ENCODE measurements at regions not wholly inside any gene's neighbourhood (a gene's known extent, or its start where the extent isn't known, plus 50 kb on each side); places are given as distances from the start of the nearest gene placed in this dataset.
"Not testable (repeated sequence)": the region's sequence is repeated elsewhere in the genome, so short reads cannot be mapped to it uniquely, and the experiment has no call there.

DNA sequence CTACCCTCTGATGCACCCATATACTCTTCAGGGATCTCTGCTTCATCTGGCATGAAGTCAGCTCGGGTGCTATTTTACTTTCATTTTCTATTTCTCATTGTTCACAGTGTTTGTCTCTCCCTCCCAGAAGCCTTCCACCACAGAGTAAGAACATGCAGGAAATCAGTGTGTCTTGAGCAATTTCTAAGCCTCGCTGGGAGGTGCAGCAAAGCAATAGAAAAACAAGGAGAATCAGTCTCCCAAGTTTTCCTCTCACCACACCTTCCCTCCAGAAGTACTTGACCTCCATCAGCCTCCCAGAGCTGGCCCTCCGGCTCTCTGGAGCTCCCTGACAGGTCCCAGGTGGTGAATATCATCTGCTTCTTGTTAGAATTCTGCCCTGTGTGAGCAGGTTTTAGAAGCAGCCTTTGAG, 594.7 kb upstream of the CAMK1G start:
- H3K9me3 Mint-ChIP-seq: peaks cover 2 to 7% of the 10 kb centered on the region in 2 donors
- ATAC-seq (replicated peaks in 1 of 2): peak; percentile 79 to 84
- peaks cover 7 to 11% of the 10 kb centered on the region in 2 donors for H3K36me3 Mint-ChIP-seq (ENCODE audit: insufficient read depth in 2 of 2)
- peak overlapping the region; percentile 79 for H3K27ac Mint-ChIP-seq
- peak; percentile 0 to 21 for DNase-seq
- H3K27me3 Mint-ChIP-seq (ENCODE audit: low read depth): peaks cover 7% of the 10 kb centered on the region
- peak overlapping the region; percentile 78 to 87 for H3K4me3 Mint-ChIP-seq
- H3K4me1 Mint-ChIP-seq (ENCODE audit: low read depth): peaks cover 21% of the 10 kb centered on the region

DNA sequence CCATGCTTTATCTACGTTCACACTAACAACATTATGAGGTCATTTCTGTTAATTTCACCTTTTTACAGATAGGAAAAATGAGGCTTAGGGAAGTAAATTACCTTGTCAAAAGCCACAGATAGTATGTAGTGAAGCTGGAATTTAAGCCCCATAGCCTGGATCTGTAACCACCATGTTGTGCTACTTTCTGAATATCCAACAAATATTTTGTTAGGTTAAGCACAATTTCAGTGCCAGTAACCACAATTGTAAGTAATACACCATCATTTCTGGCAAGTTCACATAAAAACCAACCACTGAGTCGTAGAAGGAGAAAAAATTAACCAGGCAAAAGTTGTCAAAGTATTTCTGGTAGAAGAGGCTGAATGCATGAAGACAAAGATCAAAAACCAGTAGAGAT, 593.1 kb upstream of the CAMK1G start:
- Mint-ChIP-seq H3K4me1 (ENCODE audit: low read depth) (peaks cover 21% of the 10 kb centered on the region), H3K27ac (no peak overlapping the region), H3K4me3 (no peak overlapping the region), H3K36me3 (ENCODE audit: insufficient read depth in 2 of 2) (peaks cover 7 to 11% of the 10 kb centered on the region in 2 donors), H3K9me3 (peaks cover 2 to 7% of the 10 kb centered on the region in 2 donors), H3K27me3 (ENCODE audit: low read depth) (peaks cover 7% of the 10 kb centered on the region)
- DNase-seq (no peak), ATAC-seq (replicated peaks in 1 of 2) (no peak)

DNA sequence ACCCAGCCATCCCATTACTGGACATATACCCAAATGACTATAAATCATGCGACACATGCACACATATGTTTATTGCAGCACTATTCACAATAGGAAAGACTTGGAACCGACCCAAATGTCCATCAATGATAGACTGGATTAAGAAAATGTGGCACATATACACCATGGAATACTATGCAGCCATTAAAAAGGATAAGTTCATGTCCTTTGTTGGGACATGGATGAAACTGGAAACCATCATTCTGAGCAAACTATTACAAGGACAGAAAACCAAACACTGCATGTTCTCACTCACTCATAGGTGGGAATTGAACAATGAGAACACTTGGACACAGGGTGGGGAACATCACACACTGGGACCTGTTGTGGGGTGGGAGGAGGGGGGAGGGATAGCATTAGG, 586.5 kb upstream of the CAMK1G start:
- H3K4me3 Mint-ChIP-seq; DNase-seq; H3K36me3 Mint-ChIP-seq (ENCODE audit: insufficient read depth in 2 of 2); H3K9me3 Mint-ChIP-seq; H3K27ac Mint-ChIP-seq; H3K4me1 Mint-ChIP-seq (ENCODE audit: low read depth); ATAC-seq (replicated peaks in 1 of 2): not testable (repeated sequence)
- H3K27me3 Mint-ChIP-seq (ENCODE audit: low read depth): peaks cover 21% of the 10 kb centered on the region

DNA sequence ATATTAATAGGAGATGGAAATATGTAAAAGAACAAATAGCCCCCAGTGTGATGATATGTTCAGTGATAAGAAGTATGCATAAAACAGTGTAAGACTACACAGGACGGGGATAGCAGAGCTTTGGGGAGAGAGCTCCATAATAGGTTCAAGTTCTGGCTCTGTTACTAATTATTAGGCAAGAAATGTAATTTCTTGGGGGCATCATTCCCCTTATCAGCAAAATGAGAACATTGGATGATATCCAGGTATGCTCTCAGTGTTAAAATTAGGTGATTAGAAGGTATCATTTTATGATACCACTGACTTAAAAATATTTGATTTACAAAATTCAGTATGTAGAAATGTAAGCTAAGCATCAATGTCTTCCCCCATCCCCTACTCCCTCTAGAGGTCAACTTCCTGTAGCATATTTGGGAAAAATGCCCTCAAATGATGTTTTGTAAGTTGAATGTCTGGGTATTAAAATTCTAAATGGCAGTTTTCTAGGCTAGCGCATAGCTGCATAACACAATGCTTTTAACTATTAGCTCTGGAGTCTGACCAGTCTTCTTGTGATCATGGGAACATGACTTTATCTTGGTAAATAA, 585.7 kb upstream of the CAMK1G start:
- no peak for DNase-seq
- Mint-ChIP-seq H3K27ac (no peak overlapping the region), H3K4me3 (no peak overlapping the region), H3K9me3 (no peaks in the 10 kb centered on the region), H3K4me1 (ENCODE audit: low read depth) (no peaks in the 10 kb centered on the region), H3K36me3 (ENCODE audit: insufficient read depth in 2 of 2) (no peaks in the 10 kb centered on the region), H3K27me3 (ENCODE audit: low read depth) (peaks cover 16% of the 10 kb centered on the region)
- no peak for ATAC-seq (replicated peaks in 1 of 2)

DNA sequence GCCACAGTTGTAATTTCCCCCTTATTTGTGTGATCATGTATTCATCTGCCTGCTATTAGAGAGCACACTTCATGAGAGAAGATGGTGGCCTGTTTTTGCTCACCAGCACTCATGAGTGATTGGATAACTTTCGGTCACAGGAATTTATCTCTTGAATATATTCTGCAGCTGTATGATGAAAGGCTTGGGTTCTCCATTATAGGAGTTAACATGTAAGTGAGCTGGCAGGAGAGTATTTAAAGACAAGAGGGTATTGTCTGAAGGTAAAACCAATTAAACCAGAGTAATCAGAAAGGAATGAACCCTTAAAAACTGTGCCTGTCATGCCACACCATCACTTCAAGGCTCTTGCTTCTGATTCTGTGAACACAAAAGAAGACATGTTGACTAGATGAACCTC, 574.9 kb upstream of the CAMK1G start:
- Mint-ChIP-seq H3K4me3 (no peak overlapping the region), H3K27ac (no peak overlapping the region), H3K4me1 (ENCODE audit: low read depth) (no peaks in the 10 kb centered on the region), H3K9me3 (no peaks in the 10 kb centered on the region), H3K27me3 (ENCODE audit: low read depth) (peaks cover 2% of the 10 kb centered on the region), H3K36me3 (ENCODE audit: insufficient read depth in 2 of 2) (no peaks in the 10 kb centered on the region)
- DNase-seq (no peak), ATAC-seq (replicated peaks in 1 of 2) (no peak)

DNA sequence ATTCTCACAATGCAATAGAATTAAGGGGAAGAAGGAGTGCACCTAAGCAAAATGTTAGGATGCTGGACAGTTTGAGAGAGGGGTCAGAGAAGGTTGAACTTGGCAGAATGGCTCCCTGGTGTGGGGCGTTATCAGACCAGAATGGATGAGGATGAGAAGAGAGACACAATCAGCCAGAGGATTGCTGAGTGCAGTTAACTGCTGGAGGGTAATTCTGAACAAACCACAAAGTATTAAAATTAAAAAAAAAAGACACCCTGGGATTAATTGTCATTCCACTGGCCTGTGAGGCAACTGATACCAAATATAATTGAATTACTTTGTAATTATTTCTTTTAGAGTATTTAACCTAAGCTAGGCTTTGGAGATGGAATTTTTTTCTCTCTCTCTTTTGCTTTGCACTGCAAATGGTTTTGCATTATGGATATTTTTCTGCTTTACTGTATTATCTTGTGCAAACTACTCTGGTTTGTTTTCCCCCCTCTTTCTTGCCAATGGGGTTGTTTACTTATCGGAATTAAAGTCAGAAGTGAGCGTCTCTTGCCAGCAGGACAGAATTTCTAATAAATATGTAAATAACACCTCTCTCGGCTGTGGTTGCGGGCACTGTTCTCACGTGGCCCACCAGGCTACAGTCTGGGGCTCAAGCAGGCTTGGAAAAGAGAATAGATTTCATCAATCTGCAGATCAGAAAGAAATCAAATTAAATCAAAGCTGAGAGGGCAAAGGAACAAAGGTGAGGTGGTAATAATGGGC, 572.9 kb upstream of the CAMK1G start:
- DNase-seq (no peak), ATAC-seq (replicated peaks in 1 of 2) (no peak)
- Mint-ChIP-seq H3K27me3 (ENCODE audit: low read depth) (no peaks in the 10 kb centered on the region), H3K27ac (no peak overlapping the region), H3K9me3 (no peaks in the 10 kb centered on the region), H3K4me3 (no peak overlapping the region), H3K4me1 (ENCODE audit: low read depth) (no peaks in the 10 kb centered on the region), H3K36me3 (ENCODE audit: insufficient read depth in 2 of 2) (no peaks in the 10 kb centered on the region)

DNA sequence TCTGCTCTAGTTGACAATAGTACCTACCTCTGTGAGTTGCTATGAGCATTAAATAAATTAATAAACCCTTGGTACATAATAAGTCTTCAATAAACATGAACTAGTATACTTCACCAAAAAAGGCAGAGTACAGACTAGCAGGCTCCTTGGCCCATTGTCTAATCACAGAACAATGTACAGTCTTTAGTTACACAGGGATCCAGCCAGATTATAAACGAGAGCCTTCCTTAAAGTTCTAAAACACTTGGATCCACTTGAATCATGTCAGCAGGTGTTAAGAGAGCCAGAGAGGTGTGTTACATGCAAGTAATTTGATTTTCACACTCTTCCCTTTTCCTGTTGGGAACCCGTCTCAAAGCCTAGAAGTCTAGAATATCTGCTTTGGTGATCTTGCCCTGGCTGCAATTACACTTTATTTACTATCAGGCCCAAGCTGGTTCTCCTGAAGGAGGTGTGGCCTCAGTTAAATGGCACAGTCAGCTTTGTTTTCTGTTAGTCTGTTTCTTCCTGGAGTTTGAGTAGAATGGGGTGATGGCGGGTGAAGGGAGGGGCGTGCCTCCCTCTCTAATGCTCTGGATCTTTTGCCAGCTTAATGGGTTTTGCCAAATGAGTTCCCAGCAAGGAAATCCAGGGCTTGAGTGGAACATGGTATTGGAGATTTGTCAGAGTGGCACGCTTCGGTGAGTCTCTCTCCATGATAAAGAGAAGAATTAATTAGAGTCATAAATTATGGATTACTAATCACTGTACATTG, 570.9 kb upstream of the CAMK1G start:
- no peaks in the 10 kb centered on the region for H3K27me3 Mint-ChIP-seq (ENCODE audit: low read depth)
- H3K4me1 Mint-ChIP-seq (ENCODE audit: low read depth): no peaks in the 10 kb centered on the region
- no peak for DNase-seq
- no peak for ATAC-seq (replicated peaks in 1 of 2)
- H3K27ac Mint-ChIP-seq: no peak overlapping the region
- H3K9me3 Mint-ChIP-seq: no peaks in the 10 kb centered on the region
- no peaks in the 10 kb centered on the region for H3K36me3 Mint-ChIP-seq (ENCODE audit: insufficient read depth in 2 of 2)
- H3K4me3 Mint-ChIP-seq: no peak overlapping the region

DNA sequence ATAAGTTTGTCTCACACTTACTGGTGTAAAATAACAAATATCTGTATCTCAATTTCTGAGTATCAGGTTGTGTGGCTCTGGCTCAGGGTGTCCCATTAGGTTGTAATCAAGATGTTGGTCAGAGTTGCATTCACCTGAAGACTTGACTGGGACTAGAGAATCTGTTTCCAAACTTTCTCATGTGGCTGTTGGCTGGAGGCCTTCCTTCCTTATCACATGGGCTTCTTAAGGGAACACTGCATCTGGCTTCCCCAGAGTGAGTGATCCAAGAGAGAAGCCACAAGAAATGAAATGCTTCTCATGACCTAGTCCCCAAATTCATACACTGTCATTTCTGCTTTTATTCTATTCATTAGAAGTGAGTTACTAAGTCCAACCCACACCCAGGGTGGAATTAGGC, 568.4 kb upstream of the CAMK1G start:
- H3K27me3 Mint-ChIP-seq (ENCODE audit: low read depth): peaks cover 5% of the 10 kb centered on the region
- no peak for ATAC-seq (replicated peaks in 1 of 2)
- H3K4me1 Mint-ChIP-seq (ENCODE audit: low read depth): no peaks in the 10 kb centered on the region
- DNase-seq: no peak
- H3K4me3 Mint-ChIP-seq: no peak overlapping the region
- H3K9me3 Mint-ChIP-seq: peaks cover 0 to 3% of the 10 kb centered on the region in 2 donors
- no peaks in the 10 kb centered on the region for H3K36me3 Mint-ChIP-seq (ENCODE audit: insufficient read depth in 2 of 2)
- no peak overlapping the region for H3K27ac Mint-ChIP-seq

DNA sequence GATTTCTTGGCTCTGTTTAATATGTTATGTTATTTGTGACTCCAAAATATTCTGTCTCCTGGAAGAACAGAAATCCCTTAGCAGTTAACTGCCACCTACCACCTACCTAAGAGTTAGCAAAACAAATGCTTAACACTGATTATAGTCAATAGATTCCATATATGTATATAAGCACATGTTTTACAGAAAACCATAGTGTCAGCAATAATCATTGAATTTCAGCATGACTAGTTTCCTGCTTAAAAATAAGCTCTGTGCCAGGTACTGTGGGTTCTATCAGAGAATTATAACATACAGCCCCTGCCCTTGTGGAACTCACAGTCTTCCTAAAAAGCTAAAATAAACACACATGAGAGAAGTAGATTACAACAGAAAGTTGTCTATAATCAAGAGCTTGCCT, 561.9 kb upstream of the CAMK1G start:
- Mint-ChIP-seq H3K4me1 (ENCODE audit: low read depth) (no peaks in the 10 kb centered on the region), H3K4me3 (no peak overlapping the region), H3K36me3 (ENCODE audit: insufficient read depth in 2 of 2) (no peaks in the 10 kb centered on the region), H3K9me3 (peaks cover 0 to 5% of the 10 kb centered on the region in 2 donors), H3K27ac (no peak overlapping the region), H3K27me3 (ENCODE audit: low read depth) (peaks cover 15% of the 10 kb centered on the region)
- no peak for DNase-seq
- no peak for ATAC-seq (replicated peaks in 1 of 2)

DNA sequence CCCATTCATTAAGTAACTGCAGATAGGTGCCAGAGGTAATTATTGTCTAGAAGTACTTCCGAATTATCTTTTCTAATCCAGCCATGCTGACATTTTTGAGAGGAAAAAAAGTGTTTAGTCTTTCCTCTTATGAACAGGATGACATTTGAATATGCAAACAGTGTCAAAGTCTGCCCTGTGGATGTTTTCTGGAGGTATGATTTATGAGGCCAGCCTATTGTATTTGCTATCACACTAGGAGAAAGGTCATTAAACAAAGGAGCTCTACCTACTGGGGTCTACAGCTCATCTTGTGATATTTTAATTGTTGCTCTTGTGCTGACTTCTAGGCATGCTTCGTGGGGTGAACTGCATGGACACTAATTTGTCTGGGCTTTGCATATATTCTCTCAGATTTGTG, 559.7 kb upstream of the CAMK1G start:
- H3K36me3 Mint-ChIP-seq (ENCODE audit: insufficient read depth in 2 of 2): no peaks in the 10 kb centered on the region
- peaks cover 0 to 7% of the 10 kb centered on the region in 2 donors for H3K9me3 Mint-ChIP-seq

DNA sequence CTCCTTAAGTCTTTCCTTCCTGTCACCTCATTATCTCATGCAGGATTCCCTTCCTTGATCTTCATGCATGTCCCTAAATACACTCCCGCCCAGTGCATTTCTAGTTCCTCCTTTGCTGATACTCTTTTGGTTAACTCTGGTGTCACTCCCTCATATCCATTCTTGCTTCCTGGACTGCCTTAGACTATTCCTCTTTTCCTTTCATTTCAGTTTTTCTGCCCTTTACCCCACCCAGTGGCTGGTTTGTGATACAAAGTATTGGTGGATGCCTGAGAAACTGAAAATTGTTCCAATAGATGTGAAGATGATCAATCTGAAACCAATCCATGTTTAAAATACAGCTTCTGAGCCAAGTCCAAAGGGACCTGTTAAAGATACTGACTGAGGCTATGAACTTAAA, 553.8 kb upstream of the CAMK1G start:
- H3K4me3 Mint-ChIP-seq: no peak overlapping the region
- H3K27ac Mint-ChIP-seq: no peak overlapping the region
- DNase-seq (no peak), ATAC-seq (replicated peaks in 1 of 2) (no peak)
- H3K27me3 Mint-ChIP-seq (ENCODE audit: low read depth): peaks cover 17% of the 10 kb centered on the region
- no peaks in the 10 kb centered on the region for H3K36me3 Mint-ChIP-seq (ENCODE audit: insufficient read depth in 2 of 2)
- H3K4me1 Mint-ChIP-seq (ENCODE audit: low read depth): no peaks in the 10 kb centered on the region
- peaks cover 0 to 3% of the 10 kb centered on the region in 2 donors for H3K9me3 Mint-ChIP-seq

More for the DNA sequence above, 559.7 kb upstream of the CAMK1G start:
- Mint-ChIP-seq H3K27ac (no peak overlapping the region), H3K4me3 (no peak overlapping the region), H3K4me1 (ENCODE audit: low read depth) (no peaks in the 10 kb centered on the region), H3K27me3 (ENCODE audit: low read depth) (peaks cover 15% of the 10 kb centered on the region)
- no peak for ATAC-seq (replicated peaks in 1 of 2)
- DNase-seq: no peak

DNA sequence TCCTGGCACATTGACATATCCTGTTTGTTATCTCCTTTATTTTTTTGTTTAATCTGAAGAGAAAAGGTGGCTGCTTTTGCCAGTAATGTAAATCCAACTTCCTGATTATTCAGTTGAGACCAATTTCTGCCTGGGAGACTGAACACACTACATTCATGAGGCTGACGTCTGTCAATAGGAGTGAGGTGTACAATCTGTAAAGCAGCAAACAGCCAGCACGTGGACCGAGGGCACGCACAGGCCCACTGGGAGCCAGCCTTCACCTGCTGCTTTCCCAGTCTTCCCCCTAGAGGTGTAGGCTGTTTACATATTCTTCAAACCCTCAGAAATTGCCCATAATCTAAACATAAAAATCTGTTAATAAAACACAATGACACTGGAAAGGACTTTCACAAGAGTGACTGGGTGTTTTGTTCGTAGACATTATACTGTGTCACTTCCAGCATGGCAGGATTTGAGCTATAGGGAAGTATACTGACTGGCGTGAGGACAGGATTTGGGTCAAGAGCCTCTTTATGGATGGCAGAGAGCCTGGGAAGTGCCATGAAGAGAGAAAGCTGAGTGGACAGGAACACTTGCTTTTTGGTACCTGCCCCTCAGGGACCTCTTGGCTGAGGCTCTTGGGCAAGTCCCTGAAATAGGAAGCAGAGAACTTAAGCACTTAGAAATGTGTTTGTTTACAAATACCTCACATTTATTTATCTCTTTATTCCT, 552.9 kb upstream of the CAMK1G start:
- H3K9me3 Mint-ChIP-seq: peaks cover 0 to 3% of the 10 kb centered on the region in 2 donors
- no peak overlapping the region for H3K4me3 Mint-ChIP-seq
- no peaks in the 10 kb centered on the region for H3K4me1 Mint-ChIP-seq (ENCODE audit: low read depth)
- DNase-seq (no peak), ATAC-seq (replicated peaks in 1 of 2) (no peak)
- peaks cover 20% of the 10 kb centered on the region for H3K27me3 Mint-ChIP-seq (ENCODE audit: low read depth)
- no peak overlapping the region for H3K27ac Mint-ChIP-seq
- H3K36me3 Mint-ChIP-seq (ENCODE audit: insufficient read depth in 2 of 2): no peaks in the 10 kb centered on the region

DNA sequence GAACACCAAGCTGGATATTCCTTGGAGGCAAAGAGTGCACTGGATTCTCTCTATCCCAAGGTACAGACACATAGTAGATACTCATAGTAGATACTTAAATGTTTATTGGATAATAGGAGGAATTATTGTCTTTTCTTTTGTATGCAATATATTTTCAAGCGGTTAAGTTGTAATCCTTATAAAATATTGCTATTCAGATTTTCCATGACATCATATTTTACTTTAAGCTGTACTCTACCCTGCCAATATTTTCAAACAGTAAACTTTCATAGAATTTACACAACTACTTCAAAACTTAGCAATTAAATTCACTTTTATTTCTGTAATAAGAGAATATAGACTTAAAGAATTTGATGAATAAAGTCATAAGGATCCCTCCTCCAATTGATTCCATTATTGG, 546.5 kb upstream of the CAMK1G start:
- H3K27ac Mint-ChIP-seq: no peak overlapping the region
- H3K4me3 Mint-ChIP-seq: no peak overlapping the region
- H3K4me1 Mint-ChIP-seq (ENCODE audit: low read depth): peaks cover 6% of the 10 kb centered on the region
- peaks cover 0 to 2% of the 10 kb centered on the region in 2 donors for H3K36me3 Mint-ChIP-seq (ENCODE audit: insufficient read depth in 2 of 2)
- H3K9me3 Mint-ChIP-seq: peaks cover 0 to 2% of the 10 kb centered on the region in 2 donors
- ATAC-seq (replicated peaks in 1 of 2) (no peak), DNase-seq (no peak)
- H3K27me3 Mint-ChIP-seq (ENCODE audit: low read depth): peaks cover 27% of the 10 kb centered on the region

Data from activated T-cell treated with anti-CD3 and anti-CD28 coated beads, Interleukin-2, amount 50 U/mL, for 72 hours (primary cell).